ENCODE measurements at regions not wholly inside any gene's neighbourhood (a gene's known extent, or its start where the extent isn't known, plus 50 kb on each side); places are given as distances from the start of the nearest gene placed in this dataset.
A peak's percentile ranks its signal among the peaks of the same experiment; 100 is the strongest.
"Not testable (repeated sequence)": the region's sequence is repeated elsewhere in the genome, so short reads cannot be mapped to it uniquely, and the experiment has no call there.

GRCh38 chr4:9505341-9505740, 61.1 kb downstream of the DEFB131A start:
- not testable (repeated sequence) for DNase-seq (ENCODE audit: low spot score)

GRCh38 chr4:9506672-9507071, 62.5 kb downstream of the DEFB131A start:
- DNase-seq (ENCODE audit: low spot score), result not testable (repeated sequence)

GRCh38 chr4:9512941-9513340, 68.7 kb downstream of the DEFB131A start:
- DNase-seq (ENCODE audit: low spot score), result not testable (repeated sequence)

- not testable (repeated sequence) for DNase-seq (ENCODE audit: low spot score)
Observed at GRCh38 chr4:9519631-9520030, 75.4 kb downstream of the DEFB131A start.

GRCh38 chr4:9522903-9523302, 78.7 kb downstream of the DEFB131A start:
- not testable (repeated sequence) for DNase-seq (ENCODE audit: low spot score)

- not testable (repeated sequence) for DNase-seq (ENCODE audit: low spot score)
Observed at GRCh38 chr4:9524406-9524805, 80.2 kb downstream of the DEFB131A start.

- DNase-seq (ENCODE audit: low spot score), result peak; percentile 72
Observed at GRCh38 chr4:9532134-9532862, 88.1 kb downstream of the DEFB131A start.

- not testable (repeated sequence) for DNase-seq (ENCODE audit: low spot score)
Observed at GRCh38 chr4:9532863-9533192, 88.6 kb downstream of the DEFB131A start.

GRCh38 chr4:9537101-9537500, 92.9 kb downstream of the DEFB131A start:
- DNase-seq (ENCODE audit: low spot score), result not testable (repeated sequence)

- DNase-seq (ENCODE audit: low spot score), result not testable (repeated sequence)
Observed at GRCh38 chr4:9539939-9540520, 95.8 kb downstream of the DEFB131A start.

GRCh38 chr4:9541388-9541915, 97.2 kb downstream of the DEFB131A start:
- DNase-seq (ENCODE audit: low spot score), result not testable (repeated sequence)

GRCh38 chr4:9544851-9545250, 100.6 kb downstream of the DEFB131A start:
- not testable (repeated sequence) for DNase-seq (ENCODE audit: low spot score)

- DNase-seq (ENCODE audit: low spot score), result not testable (repeated sequence)
Observed at GRCh38 chr4:9547470-9547869, 103.3 kb downstream of the DEFB131A start.

- not testable (repeated sequence) for DNase-seq (ENCODE audit: low spot score)
Observed at GRCh38 chr4:9556076-9556475, 111.9 kb downstream of the DEFB131A start.

- not testable (repeated sequence) for DNase-seq (ENCODE audit: low spot score)
Observed at GRCh38 chr4:9577869-9578268, 133.7 kb downstream of the DEFB131A start.

- DNase-seq (ENCODE audit: low spot score), result not testable (repeated sequence)
Observed at GRCh38 chr4:9582880-9583279, 138.7 kb downstream of the DEFB131A start.

GRCh38 chr4:9592010-9592409, 147.8 kb downstream of the DEFB131A start:
- DNase-seq (ENCODE audit: low spot score), result no peak

- DNase-seq (ENCODE audit: low spot score), result no peak
Observed at GRCh38 chr4:9594948-9595347, 150.7 kb downstream of the DEFB131A start.

- not testable (repeated sequence) for DNase-seq (ENCODE audit: low spot score)
Observed at GRCh38 chr4:9595531-9595930, 151.3 kb downstream of the DEFB131A start.

- no peak for DNase-seq (ENCODE audit: low spot score)
Observed at GRCh38 chr4:9599266-9599665, 155.1 kb downstream of the DEFB131A start.

GRCh38 chr4:9600246-9600645, 156.0 kb downstream of the DEFB131A start:
- DNase-seq (ENCODE audit: low spot score), result no peak

- DNase-seq (ENCODE audit: low spot score), result no peak
Observed at GRCh38 chr4:9602389-9602914, 158.2 kb downstream of the DEFB131A start.
